ENCODE measurements at regions not wholly inside any gene's neighbourhood (a gene's known extent, or its start where the extent isn't known, plus 50 kb on each side); places are given as distances from the start of the nearest gene placed in this dataset.
A peak's percentile ranks its signal among the peaks of the same experiment; 100 is the strongest.

GRCh38 chr9:78928625-78929405 lies 631.9 kb downstream of the PSAT1 start:
- Histone ChIP-seq H3K36me3 (ENCODE audit: control insufficient read depth, insufficient read depth, low read length) (no peaks in the 10 kb centered on the region), H3K4me3 (ENCODE audit: low read depth, low read length) (no peak overlapping the region), H3K27me3 (ENCODE audit: control insufficient read depth, insufficient read depth, low read length) (no peaks in the 10 kb centered on the region)
- TF ChIP-seq CTCF (IDR thresholded peaks at IDR 0.05; ENCODE audit: insufficient read depth, low read length, poor library complexity, severe bottlenecking): no peak
- DNase-seq (ENCODE audit: low read depth): no peak

GRCh38 chr9:78930281-78930680 lies 633.4 kb downstream of the PSAT1 start:
- no peaks in the 10 kb centered on the region for H3K36me3 ChIP-seq (ENCODE audit: control insufficient read depth, insufficient read depth, low read length)
- TF ChIP-seq CTCF (IDR thresholded peaks at IDR 0.05; ENCODE audit: insufficient read depth, low read length, poor library complexity, severe bottlenecking): no peak
- H3K27me3 ChIP-seq (ENCODE audit: control insufficient read depth, insufficient read depth, low read length): no peaks in the 10 kb centered on the region
- no peak for DNase-seq (ENCODE audit: low read depth)
- H3K4me3 ChIP-seq (ENCODE audit: low read depth, low read length): no peak overlapping the region

- DNase-seq (ENCODE audit: low read depth): peak; percentile 44
- Histone ChIP-seq H3K36me3 (ENCODE audit: control insufficient read depth, insufficient read depth, low read length) (no peaks in the 10 kb centered on the region), H3K27me3 (ENCODE audit: control insufficient read depth, insufficient read depth, low read length) (no peaks in the 10 kb centered on the region), H3K4me3 (ENCODE audit: low read depth, low read length) (no peak overlapping the region)
- no peak for TF ChIP-seq CTCF (IDR thresholded peaks at IDR 0.05; ENCODE audit: insufficient read depth, low read length, poor library complexity, severe bottlenecking)
Observed at GRCh38 chr9:78932849-78933627, 636.1 kb downstream of the PSAT1 start.

GRCh38 chr9:78934880-78935279 lies 636.9 kb upstream of the TLE4 start:
- Histone ChIP-seq H3K4me3 (ENCODE audit: low read depth, low read length) (no peak overlapping the region), H3K36me3 (ENCODE audit: control insufficient read depth, insufficient read depth, low read length) (no peaks in the 10 kb centered on the region), H3K27me3 (ENCODE audit: control insufficient read depth, insufficient read depth, low read length) (no peaks in the 10 kb centered on the region)
- DNase-seq (ENCODE audit: low read depth): no peak
- no peak for TF ChIP-seq CTCF (IDR thresholded peaks at IDR 0.05; ENCODE audit: insufficient read depth, low read length, poor library complexity, severe bottlenecking)

GRCh38 chr9:78938821-78939220 lies 632.9 kb upstream of the TLE4 start:
- H3K36me3 ChIP-seq (ENCODE audit: control insufficient read depth, insufficient read depth, low read length): no peaks in the 10 kb centered on the region
- TF ChIP-seq CTCF (IDR thresholded peaks at IDR 0.05; ENCODE audit: insufficient read depth, low read length, poor library complexity, severe bottlenecking): no peak
- H3K4me3 ChIP-seq (ENCODE audit: low read depth, low read length): no peak overlapping the region
- no peak for DNase-seq (ENCODE audit: low read depth)
- no peaks in the 10 kb centered on the region for H3K27me3 ChIP-seq (ENCODE audit: control insufficient read depth, insufficient read depth, low read length)
